ENCODE measurements at regions not wholly inside any gene's neighbourhood (a gene's known extent, or its start where the extent isn't known, plus 50 kb on each side); places are given as distances from the start of the nearest gene placed in this dataset.

DNA sequence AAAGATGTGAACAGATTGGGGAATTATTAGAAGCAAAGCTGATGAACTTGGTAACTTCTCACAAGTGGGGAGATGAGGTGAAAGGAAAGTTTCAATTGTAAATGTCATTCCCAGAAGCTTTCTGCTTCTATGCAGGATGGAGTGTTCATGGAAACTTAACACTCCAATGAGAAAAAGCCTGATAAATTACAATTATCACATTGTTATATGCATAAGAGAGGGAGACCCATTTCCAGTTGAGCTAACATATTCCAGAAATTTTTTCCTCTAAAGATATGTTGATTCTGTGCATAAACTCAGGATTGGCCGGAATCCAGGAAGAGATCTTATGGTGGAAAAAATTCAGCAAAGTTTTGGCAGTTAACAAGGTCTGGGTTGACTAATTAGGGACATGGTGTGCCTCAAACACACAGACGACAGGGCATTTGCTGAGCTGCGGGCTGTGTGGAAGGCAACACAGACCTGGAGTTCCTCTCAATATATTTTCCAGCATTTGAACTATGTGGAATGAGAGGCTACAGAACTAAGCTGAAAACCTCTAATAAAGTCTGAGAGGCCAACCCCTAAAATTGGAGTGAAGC, 64.9 kb upstream of the FGF14 start:
- no peak for TF ChIP-seq CTCF (conservative IDR thresholded peaks at IDR 0.05)

GRCh38 chr13:102462570-102462969, 60.7 kb upstream of the FGF14 start:
- no peak for TF ChIP-seq ZFX (IDR thresholded peaks at IDR 0.05)
- no peak for TF ChIP-seq CTCF (conservative IDR thresholded peaks at IDR 0.05)
- no peak overlapping the region for H3K27ac ChIP-seq

More for the DNA sequence above, 64.9 kb upstream of the FGF14 start:
- no peak overlapping the region for H3K27ac ChIP-seq

DNA sequence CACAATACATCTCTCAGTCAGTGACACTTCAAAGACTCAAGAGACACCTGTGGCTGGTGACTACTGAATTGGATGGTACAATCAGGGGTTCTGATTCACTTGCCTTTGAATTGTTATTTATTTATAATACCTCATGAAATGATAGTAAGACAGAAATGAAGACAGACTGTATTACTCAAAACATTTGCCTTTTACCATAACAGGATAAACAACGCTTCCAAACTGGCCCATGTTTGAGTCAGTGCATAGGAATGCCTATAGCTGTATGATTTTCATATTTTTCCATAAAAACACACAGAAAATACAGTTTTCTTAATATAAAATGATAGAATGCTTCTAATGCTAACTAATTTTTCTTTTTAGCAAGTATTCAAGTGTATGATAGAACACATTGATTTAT, 59.5 kb upstream of the FGF14 start:
- TF ChIP-seq CTCF (conservative IDR thresholded peaks at IDR 0.05) (no peak), ZFX (IDR thresholded peaks at IDR 0.05) (no peak)
- H3K27ac ChIP-seq: no peak overlapping the region

GRCh38 chr13:102460806-102461205, 59.0 kb upstream of the FGF14 start:
- H3K27ac ChIP-seq: no peak overlapping the region
- TF ChIP-seq CTCF (conservative IDR thresholded peaks at IDR 0.05): no peak
- TF ChIP-seq ZFX (IDR thresholded peaks at IDR 0.05): no peak

- H3K27ac ChIP-seq: no peak overlapping the region
- TF ChIP-seq ZFX (IDR thresholded peaks at IDR 0.05) (no peak), CTCF (conservative IDR thresholded peaks at IDR 0.05) (no peak)
These were observed 51.0 kb upstream of the FGF14 start for GRCh38 chr13:102452836-102453235.

All from C4-2B (cell line).